Activated naive CD4-positive, alpha-beta T cell treated with Interleukin-2 at 50 U/mL for 16 hours (primary cell): ENCODE measurements at regions not wholly inside any gene's neighbourhood (a gene's known extent, or its start where the extent isn't known, plus 50 kb on each side); places are given as distances from the start of the nearest gene placed in this dataset.

Experiments used
- DNase-seq: peaks from one replicate; pipeline ENCODE4 v3.0.0-alpha.2; 2020

DNA sequence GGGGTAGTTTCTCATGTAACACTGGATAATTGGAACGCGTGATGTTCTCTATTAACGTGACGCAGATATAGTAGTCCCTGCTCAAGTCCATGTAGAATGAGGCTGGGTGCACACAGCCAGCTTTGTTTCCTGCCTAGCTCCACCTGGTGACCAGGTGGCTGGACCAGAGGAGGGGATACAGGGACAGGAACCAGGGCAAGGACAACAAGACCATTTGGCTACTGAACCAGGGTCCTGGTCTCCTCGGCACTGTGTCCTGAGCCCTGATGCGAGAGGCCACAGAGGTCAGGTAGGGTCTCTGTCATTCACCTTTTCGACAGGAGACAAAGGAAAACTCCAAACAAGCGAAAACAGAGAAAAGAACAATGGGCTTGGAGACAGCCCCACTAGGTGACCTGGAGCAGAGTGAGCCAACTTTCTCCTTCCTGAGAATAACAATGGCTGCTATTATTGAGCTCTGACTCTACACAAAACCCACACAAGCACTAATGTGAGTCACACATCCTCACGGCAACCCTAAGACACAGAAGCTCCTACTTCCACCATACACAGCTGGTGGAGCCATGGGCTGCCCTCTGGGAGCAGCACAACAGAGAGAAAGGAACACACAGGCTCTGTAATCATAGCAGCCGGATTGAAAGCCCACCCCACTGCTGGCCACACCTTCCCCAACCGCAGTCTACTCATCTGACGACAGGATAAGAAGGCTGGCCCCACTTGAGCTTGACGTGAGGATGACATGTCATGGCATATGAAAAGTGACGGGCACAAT, 67.3 kb upstream of the TEX51 start:
- DNase-seq, result no peak

DNA sequence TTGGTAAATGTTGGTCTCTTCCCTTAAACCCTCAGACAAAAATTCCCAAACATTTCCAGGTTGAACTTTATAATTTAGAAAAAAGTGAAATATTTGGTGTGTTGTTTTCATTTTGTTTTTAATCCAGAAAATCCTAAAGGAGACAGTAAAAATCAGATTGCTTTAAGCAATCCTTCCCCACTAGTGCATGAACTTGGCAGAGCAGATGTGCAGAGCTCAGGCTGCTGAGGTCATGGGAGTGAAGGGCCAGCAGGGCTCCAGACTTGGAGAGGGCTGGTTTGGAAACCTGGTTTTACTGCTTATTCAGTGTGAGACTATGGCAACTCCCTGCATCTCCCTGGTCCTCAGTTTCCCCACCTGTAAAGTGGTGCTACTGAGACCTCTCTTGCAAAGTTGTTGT, 66.7 kb upstream of the TEX51 start:
- DNase-seq, result no peak

DNA sequence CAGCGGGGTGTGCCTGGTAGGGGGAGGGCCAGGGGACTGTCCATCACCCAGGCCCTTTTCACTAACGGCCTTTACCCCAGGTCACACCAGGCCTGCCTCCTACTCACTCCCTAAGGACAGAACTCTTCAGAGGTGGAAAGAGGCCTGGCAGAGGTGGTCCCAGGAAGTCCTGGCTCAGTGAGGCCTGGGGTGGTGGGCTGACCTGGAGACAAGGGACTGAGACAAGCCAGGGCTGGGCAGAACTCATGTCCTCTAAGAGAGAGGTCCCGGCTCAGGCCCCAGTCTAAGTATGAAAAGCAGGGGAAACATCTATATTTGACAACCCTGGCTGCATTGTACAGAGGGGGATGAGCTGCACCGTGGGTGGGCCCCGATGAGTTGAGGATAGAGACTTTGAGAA, 65.9 kb upstream of the TEX51 start:
- DNase-seq, result no peak

DNA sequence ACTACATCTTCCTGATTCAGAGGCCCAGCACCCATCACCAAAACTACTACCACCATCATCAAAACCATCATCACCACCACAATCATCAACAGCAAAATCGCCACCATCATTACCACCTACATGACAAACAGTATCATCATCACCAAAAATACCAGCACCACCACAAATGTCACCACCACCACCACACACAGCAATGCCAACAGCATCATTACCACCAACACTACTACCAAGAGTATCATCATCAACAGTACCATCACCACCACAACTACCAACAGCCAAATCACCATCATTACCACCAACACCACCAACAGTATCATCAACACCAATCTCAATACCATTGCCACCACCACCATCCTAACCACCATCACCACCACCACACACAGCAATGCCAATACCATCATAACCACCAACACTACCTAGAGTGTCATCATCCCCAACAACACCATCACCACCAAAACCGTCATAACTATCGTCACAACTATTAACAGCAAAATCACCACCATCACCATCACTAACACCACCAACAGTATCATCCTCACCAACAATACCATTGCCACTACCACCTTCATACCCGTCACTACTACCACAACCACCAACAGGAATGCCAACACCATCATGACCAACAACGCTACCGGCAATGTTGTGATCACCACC, 64.6 kb upstream of the TEX51 start:
- no peak for DNase-seq

DNA sequence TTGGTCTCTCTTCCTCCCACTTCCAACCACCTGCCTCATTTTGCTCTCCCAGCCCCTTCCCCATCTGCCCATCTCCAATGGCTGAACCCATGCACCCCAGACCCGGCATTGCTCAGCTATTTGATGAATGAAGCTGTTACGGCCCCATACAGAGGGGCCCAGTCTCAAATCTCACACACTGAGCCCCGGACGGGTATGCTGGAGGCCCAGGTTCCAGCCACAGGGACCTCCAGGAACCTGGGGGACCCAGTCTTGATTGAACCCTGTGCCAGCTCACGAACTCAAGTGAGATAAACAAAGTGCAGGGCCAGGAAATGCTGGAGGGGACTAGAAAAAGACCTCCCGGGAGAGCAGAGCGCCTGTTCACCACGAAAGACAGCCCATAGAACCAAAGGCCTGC, 63.4 kb upstream of the TEX51 start:
- no peak for DNase-seq

DNA sequence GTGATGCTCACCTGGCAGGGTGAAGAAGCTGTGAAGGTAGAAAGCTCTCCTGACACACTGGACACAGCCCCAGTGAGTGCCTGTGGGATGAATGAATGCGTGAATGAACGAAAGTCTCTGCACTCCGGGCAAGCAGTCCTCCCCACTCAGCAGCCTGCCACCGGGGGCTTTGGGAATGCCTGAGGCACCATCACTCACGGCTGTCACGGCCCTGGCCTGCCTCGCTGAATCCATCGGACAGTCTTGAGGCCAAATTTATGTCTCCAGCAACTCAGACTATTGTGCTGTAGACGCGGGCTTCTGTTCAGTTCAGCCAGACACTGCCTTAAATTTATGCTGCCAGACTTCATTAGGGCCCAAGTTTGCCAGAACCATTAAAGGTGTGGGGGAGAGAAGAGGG, 62.9 kb upstream of the TEX51 start:
- DNase-seq, result no peak

DNA sequence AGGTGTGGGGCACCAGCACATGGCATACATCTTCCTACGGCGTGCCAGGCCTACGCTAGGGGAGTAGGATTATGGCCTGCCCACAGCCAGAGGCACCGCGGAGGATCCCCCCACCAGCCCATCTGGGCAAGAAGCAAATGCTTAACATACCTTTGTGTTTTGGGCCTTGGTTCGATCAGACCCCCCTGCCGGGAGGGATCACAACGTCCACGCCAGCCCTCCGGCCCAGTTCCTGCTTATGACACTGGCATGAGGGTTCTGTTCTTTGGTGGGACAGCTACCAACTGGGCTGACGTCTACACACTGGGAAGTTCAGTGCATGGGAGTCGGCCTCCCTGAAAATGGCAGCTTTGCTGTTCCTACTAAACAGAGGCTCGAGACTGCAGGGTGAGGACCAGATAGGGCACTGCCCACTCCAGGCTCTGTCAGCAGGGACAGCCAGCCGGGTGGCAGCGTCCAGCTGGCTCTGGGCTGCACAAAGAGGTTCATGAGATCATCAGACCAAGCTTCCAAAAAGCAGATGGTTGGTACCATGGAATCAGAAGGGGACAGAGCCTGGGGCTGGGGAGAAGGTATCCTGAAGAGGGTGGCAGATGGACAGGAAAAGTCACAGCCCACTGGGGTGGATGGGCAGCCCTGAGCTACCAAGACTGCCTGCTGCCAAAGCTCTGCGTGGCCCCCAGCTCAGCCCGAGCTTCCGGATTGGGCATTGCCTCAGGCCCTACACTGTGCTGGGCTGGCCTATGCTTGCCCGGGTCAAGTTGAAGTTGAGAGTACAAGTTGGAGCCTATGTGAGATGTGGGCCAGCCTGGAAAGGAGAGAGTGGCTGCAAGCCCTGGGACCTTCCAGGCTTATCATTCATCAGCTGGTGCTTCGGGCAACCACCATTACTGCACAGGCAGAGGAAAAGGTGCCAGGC, 61.7 kb upstream of the TEX51 start:
- DNase-seq, result no peak

DNA sequence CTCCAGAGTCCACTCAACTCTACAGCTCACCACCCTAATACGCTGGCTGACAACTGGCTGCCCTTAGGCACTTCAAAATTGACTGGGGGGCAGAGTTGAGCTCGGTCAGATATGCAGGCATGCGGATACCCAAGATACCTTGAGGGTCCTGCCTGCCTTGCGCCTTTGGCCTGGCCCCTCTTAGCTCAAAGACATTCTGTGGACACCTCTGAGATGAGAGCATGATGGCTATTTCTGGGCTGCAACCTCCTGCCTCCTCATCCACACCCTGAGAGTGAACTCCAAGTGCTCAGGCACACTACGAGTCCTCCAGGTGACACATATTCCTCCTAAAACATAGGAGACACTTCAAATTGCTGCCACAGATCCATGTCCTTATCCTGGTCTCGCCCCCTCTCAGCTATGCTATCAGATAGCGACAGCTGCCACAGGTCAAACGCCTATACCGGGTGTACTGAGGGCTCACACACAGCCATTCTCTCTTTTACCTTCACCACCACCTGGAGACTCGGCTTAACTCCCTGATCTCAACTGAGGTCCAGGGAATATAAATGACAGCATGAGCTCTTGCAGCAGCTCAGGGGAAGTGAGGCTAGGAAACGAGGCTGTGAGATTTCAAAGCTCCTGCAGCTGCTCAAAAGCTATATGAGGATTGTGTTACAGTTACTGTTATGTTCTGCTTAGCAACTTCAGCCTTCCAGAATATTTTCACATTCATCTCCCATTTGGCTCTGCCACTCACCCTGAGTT, 60.5 kb upstream of the TEX51 start:
- no peak for DNase-seq

DNA sequence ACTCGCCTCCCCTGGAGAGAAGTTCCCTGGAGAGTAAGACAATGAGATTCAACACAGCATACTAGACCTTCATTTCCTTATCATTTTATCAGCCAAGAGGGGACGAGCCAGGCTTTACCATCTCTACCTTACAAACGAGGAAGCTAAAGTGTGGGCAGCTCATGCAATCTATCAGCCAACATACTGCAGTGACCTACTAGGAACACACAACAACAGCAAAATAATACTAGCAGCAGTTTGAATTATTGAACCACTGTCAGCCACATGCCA, 60.0 kb upstream of the TEX51 start:
- no peak for DNase-seq

DNA sequence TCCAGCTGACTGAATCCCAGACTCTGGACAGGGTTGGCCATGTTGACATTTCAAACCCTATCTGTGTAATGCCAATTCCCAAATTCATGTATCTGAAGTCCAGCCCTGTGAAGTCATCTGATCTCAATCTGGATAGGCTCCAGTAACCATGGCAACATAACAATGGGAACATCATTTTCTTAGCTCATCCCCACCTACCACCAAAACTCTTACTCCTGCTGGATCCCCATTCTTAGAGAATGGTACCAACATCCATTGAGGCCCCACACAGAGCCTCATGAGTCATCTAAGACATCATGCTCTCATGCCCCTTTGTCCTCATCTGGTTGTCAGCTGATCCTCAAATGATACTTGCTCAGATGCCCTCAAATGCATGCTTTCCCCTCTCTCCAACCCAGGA, 58.9 kb upstream of the TEX51 start:
- DNase-seq, result no peak

DNA sequence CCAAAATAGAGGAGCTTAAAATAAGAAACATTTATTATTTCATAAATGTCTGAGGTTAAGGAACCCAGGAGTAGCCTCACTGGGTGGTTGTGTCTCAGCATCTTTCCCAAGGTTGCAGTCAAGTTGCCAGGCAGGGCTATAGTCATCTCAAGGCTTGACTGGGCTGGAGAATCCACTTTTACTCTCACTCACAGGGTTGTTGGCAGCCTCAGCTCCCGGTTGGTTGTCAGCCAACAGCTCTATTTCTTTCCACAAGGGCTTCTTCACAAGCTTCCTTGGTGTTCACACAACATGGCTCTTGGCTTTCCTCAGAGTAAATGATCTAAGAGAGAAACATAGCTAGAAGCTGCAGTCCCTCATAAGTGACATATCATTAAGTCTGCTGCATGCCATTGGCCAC, 55.6 kb upstream of the TEX51 start:
- no peak for DNase-seq

DNA sequence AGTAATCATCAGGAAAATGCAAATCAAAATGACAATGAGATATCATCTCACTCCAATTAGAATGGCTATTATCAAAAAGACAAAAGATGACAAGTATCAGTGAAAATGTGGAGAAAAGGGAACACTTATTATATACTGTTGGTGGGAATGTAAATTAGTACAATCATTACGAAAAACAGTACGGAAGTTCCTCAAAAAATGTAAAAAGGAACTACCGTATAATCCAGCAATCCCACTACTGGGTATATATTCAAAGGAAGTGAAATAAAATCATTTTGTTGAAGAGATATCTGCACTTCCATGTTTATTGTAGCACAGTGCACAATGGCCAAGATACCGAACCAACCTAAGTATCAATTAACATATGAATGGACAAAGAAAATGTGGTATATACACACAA, 52.4 kb upstream of the TEX51 start:
- no peak for DNase-seq
